Tibial nerve (tissue), 4 donors: ENCODE measurements at regions not wholly inside any gene's neighbourhood (a gene's known extent, or its start where the extent isn't known, plus 50 kb on each side); places are given as distances from the start of the nearest gene placed in this dataset.

Source experiments
- DNase-seq, 2 donors: peaks; one replicate each; pipeline ENCODE4 v3.0.0-alpha.2; 2019; ENCODE audit warnings: low spot score in 2 of 2
- H3K27ac ChIP-seq, 4 donors: fragments of 200-600 bp; sonication (generic) in 3 of 4; one replicate each; pipeline ENCODE4 v1.5.1; 2017 to 2019; ENCODE audit warnings: mild to moderate bottlenecking in 1 of 4
- H3K27me3 ChIP-seq, 2 donors: fragments of 200-600 bp; sonication (generic) in 1 of 2; one replicate each; pipeline versions ENCODE4 v1.5.1 to v1.6.0; 2017 to 2019
- H3K36me3 ChIP-seq, 3 donors: fragments of 200-600 bp; sonication (generic); one replicate each; pipeline ENCODE4 v1.5.1; 2018 to 2019
- H3K4me1 ChIP-seq, 4 donors: fragments of 200-600 bp; sonication (generic) in 3 of 4; one replicate each; pipeline ENCODE4 v1.5.1; 2017 to 2019
- H3K4me3 ChIP-seq, 4 donors: fragments of 200-600 bp; sonication (generic) in 3 of 4; one replicate each; pipeline ENCODE4 v1.5.1; 2017 to 2019; ENCODE audit warnings: mild to moderate bottlenecking in 1 of 4, moderate library complexity in 1 of 4
- H3K9me3 ChIP-seq, 4 donors: fragments of 200-600 bp; sonication (generic) in 3 of 4; one replicate each; pipeline ENCODE4 v1.5.1; 2017 to 2019
- EP300 ChIP-seq, 2 donors: sonication (generic); formaldehyde crosslinking; IDR thresholded peaks; one replicate each; pipeline ENCODE4 v1.6.1; 2017; ENCODE audit warnings: antibody characterized with exemption in 2 of 2, mild to moderate bottlenecking in 1 of 2
- POLR2A ChIP-seq, 2 donors: fragments of 450-650 bp; IDR thresholded peaks; one replicate each; pipeline ENCODE4 v1.6.1; 2017; ENCODE audit warnings: antibody characterized with exemption in 2 of 2, mild to moderate bottlenecking in 2 of 2, moderate library complexity in 2 of 2
- WGBS, 2 donors: methylation state at CpG; one replicate each; pipeline ENCODE4 v1.1.5; 2018; 5-methylcytosine and 5-hydroxymethylcytosine counted together
- TF ChIP-seq, protein P1 (sequence below), 5 experiments: fragments of 200-600 bp in 3 of 5; fragments of 450-650 bp in 2 of 5; sonication (generic) in 3 of 5; IDR thresholded peaks; one replicate each; pipeline ENCODE4 v1.5.1; 2016 to 2019; ENCODE audit warnings: antibody characterized with exemption in 5 of 5, mild to moderate bottlenecking in 3 of 5, moderate library complexity in 2 of 5

DNA sequence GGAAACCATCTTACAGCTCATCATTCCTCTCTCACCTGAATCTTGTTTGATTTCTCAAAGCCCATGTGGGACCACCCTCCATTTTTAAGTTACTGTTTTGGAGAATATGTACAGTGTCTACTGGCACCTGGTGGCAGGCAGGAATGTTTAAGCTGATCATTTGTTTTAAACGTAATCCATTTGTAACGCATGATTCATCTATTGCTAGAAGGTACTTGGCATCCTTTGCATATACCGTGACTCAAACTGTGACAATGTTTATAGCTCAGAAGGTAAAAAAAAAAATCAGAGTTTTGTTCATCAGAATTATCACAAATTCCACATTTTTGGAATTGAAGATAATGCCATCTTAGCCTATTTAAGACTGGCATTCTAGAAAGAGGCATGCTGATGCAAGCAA is 1007.5 kb upstream of the EEF2KMT start:
- 58 to 75% methylated on average over 3 of the region's 3 CpGs for WGBS, 2 donors
- Histone ChIP-seq H3K27ac (no peak overlapping the region), H3K4me1 (no peaks in the 10 kb centered on the region), H3K36me3 (no peaks in the 10 kb centered on the region), H3K4me3 (no peak overlapping the region), H3K27me3 (no peaks in the 10 kb centered on the region), H3K9me3 (peaks cover 0 to 6% (median 0%) of the 10 kb centered on the region in 4 donors)
- TF ChIP-seq, protein P1, sequence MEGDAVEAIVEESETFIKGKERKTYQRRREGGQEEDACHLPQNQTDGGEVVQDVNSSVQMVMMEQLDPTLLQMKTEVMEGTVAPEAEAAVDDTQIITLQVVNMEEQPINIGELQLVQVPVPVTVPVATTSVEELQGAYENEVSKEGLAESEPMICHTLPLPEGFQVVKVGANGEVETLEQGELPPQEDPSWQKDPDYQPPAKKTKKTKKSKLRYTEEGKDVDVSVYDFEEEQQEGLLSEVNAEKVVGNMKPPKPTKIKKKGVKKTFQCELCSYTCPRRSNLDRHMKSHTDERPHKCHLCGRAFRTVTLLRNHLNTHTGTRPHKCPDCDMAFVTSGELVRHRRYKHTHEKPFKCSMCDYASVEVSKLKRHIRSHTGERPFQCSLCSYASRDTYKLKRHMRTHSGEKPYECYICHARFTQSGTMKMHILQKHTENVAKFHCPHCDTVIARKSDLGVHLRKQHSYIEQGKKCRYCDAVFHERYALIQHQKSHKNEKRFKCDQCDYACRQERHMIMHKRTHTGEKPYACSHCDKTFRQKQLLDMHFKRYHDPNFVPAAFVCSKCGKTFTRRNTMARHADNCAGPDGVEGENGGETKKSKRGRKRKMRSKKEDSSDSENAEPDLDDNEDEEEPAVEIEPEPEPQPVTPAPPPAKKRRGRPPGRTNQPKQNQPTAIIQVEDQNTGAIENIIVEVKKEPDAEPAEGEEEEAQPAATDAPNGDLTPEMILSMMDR (IDR thresholded peaks at IDR 0.05), result no peak
- TF ChIP-seq EP300 (IDR thresholded peaks at IDR 0.05), result no peak
- TF ChIP-seq POLR2A (IDR thresholded peaks at IDR 0.05), result no peak
- DNase-seq, result no peak

DNA sequence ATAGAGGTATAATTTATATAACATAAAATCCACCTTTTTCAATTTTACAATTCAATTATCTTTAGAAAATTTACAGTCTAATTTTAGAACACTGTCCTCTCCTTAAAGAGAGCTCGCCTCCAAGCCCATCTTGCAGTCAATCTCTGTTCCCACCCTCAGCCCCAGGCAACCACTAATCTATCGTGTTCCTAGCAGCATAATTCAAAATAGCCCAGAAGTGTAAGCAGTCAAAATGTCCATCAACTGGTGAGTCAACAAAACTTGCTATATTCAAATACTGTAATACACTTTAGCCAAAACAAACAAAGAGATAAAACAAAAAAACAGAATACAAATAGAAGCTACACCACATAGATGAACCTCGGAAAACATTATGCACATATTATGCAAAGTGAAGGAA is 1006.8 kb upstream of the EEF2KMT start:
- Histone ChIP-seq H3K27me3 (no peaks in the 10 kb centered on the region), H3K27ac (no peak overlapping the region), H3K36me3 (no peaks in the 10 kb centered on the region), H3K4me1 (no peaks in the 10 kb centered on the region), H3K9me3 (peaks cover 0 to 6% (median 0%) of the 10 kb centered on the region in 4 donors), H3K4me3 (no peak overlapping the region)
- DNase-seq, result no peak
- 59 to 67% methylated on average over 3 of the region's 3 CpGs for WGBS, 2 donors
- TF ChIP-seq EP300 (IDR thresholded peaks at IDR 0.05), result no peak
- TF ChIP-seq, protein P1 (IDR thresholded peaks at IDR 0.05), result no peak
- TF ChIP-seq POLR2A (IDR thresholded peaks at IDR 0.05), result no peak

DNA sequence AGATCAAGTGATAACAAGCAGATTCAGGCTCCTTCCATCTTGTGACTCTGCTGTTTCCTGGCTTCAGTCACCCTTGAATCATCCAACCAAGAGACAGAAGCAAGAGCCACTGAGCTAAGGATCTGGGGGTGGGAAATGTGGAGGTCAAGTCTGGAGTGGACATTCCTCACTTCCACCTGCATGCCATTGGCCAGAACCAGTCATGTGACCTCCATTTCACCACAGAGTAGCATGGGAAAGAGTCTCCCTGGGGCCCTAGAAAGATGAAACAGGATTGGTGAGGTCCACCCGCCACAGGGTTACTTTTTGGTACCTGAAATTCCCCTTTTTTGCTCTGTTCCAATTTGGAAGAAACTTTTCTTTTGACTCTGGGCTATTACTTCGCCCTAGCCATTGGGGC is 1006.0 kb upstream of the EEF2KMT start:
- H3K4me3 ChIP-seq, result no peak overlapping the region
- no peaks in the 10 kb centered on the region for H3K4me1 ChIP-seq
- peaks cover 0 to 6% (median 0%) of the 10 kb centered on the region in 4 donors for H3K9me3 ChIP-seq
- TF ChIP-seq EP300 (IDR thresholded peaks at IDR 0.05), result no peak
- TF ChIP-seq, protein P1 (IDR thresholded peaks at IDR 0.05), result no peak
- TF ChIP-seq POLR2A (IDR thresholded peaks at IDR 0.05), result no peak
- DNase-seq, result no peak
- H3K27ac ChIP-seq, result no peak overlapping the region
- H3K27me3 ChIP-seq, result no peaks in the 10 kb centered on the region
- no peaks in the 10 kb centered on the region for H3K36me3 ChIP-seq
- WGBS, 2 donors, result 38 to 51% methylated on average over 2 of the region's 2 CpGs

DNA sequence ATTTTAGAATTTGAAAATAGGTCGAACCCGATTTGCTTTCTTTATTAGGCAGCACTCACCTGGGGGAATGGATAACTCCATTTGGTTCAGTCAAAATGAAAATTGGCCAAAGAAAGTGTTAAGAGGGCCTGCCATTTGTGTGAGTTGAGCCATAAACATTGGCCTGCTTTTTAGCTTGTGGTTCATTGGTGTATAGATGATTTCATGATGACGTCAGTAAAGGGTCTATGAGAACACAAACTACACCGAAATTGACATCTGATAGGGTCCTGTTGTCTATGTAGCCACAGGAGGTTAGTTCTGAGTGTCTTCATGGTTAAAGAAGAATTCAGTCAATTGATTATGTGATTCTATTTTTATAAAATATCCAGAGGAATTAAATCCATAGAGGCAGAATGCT is 1001.5 kb upstream of the EEF2KMT start:
- Histone ChIP-seq H3K27ac (no peak overlapping the region), H3K36me3 (no peaks in the 10 kb centered on the region), H3K4me1 (no peaks in the 10 kb centered on the region), H3K4me3 (no peak overlapping the region), H3K27me3 (no peaks in the 10 kb centered on the region), H3K9me3 (peaks cover 0 to 6% (median 0%) of the 10 kb centered on the region in 4 donors)
- TF ChIP-seq, protein P1 (IDR thresholded peaks at IDR 0.05), result no peak
- TF ChIP-seq POLR2A (IDR thresholded peaks at IDR 0.05), result no peak
- TF ChIP-seq EP300 (IDR thresholded peaks at IDR 0.05), result no peak
- no peak for DNase-seq
- WGBS, 2 donors, result 79 to 87% methylated on average over 4 of the region's 4 CpGs

DNA sequence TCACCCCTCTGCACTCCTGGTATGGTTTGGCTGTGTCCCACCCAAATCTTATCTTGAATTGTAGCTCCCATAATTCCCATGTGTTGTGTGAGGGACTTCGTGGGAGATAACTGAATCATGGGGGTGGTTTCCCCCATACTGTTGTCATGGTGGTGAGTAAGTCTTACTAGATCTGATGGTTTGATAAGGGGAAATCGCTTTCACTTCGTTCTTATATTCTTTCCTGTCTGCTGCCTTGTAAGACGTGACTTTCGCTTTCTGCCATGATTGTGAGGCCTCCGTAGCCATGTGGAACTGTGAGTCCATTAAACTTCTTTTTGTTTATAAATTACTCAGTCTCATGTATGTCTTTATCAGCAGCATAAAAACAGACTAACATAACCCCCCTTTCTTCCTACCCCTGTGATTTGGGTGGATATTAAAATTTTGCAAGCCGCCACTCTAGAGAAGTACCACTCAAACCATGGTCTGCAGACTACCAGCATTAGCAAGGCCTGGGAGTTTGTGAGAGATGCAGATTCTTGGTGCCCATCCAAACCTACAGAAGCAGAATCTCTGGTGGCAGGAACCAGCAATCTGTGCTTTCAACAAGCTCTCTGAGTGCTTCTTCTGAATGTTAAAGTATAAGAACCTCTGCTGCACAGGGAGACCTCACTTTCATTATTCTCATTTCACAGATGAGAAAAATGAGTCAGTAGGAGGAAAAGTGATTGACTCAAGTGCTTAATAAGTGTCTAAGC is 999.5 kb upstream of the EEF2KMT start:
- no peak for DNase-seq
- TF ChIP-seq, protein P1 (IDR thresholded peaks at IDR 0.05), result no peak
- no peak for TF ChIP-seq POLR2A (IDR thresholded peaks at IDR 0.05)
- no peak for TF ChIP-seq EP300 (IDR thresholded peaks at IDR 0.05)
- peaks cover 0 to 20% (median 2%) of the 10 kb centered on the region in 4 donors for H3K9me3 ChIP-seq
- no peaks in the 10 kb centered on the region for H3K36me3 ChIP-seq
- no peak overlapping the region for H3K4me3 ChIP-seq
- H3K4me1 ChIP-seq, result no peaks in the 10 kb centered on the region
- 83 to 86% methylated on average over 7 of the region's 7 CpGs for WGBS, 2 donors
- H3K27ac ChIP-seq, result no peak overlapping the region
- H3K27me3 ChIP-seq, result no peaks in the 10 kb centered on the region
